GM12878 (cell line): ENCODE measurements at regions not wholly inside any gene's neighbourhood (a gene's known extent, or its start where the extent isn't known, plus 50 kb on each side); places are given as distances from the start of the nearest gene placed in this dataset.

Experiments used
- ATAC-seq: fragments of 200-7000 bp; cut with Tn5 transposase; 3 replicates; pipeline ENCODE4 v1.9.1; 2020; ENCODE audit warnings: mild to moderate bottlenecking, moderate library complexity
- BruUV-seq: library from RNA; stranded (reverse); fragments of 400-500 nt; replicated peaks from 2 replicates; lab custom pipeline; 2021; lab: Mats Ljungman, UMichigan
- CTCF ChIA-PET: fragments of 300-600 bp; sonication (Branson Sonifier 250); formaldehyde crosslinking; extraction: SDS; loops from one replicate; lab custom pipeline; 2021; ENCODE audit warnings: inconsistent platforms; lab: Yijun Ruan, JAX
- POLR2A ChIA-PET: fragments of 350-600 bp; formaldehyde crosslinking; extraction: SDS; loops from one replicate; lab custom pipeline; 2021; ENCODE audit warnings: inconsistent platforms; lab: Charles Lee
- RAD21 ChIA-PET: fragments of 300-600 bp; sonication (Branson Sonifier 250); formaldehyde crosslinking; loops from one replicate; lab custom pipeline; 2023; ENCODE audit warnings: antibody characterized with exemption; ENCODE audit not compliant: unreplicated experiment; lab: Charles Lee
- SMC1A ChIA-PET: fragments of 300-600 bp; sonication (Branson Sonifier 250); formaldehyde crosslinking; loops from one replicate; lab custom pipeline; 2023; ENCODE audit not compliant: unreplicated experiment, uncharacterized antibody; lab: Charles Lee
- DNase-seq: peaks from one replicate; pipeline ENCODE4 v3.0.0-alpha.2; 2011; ENCODE audit warnings: low read depth, low spot score
- FAIRE-seq: peaks from 3 replicates; lab custom pipeline; 2011; peaks lifted over from hg19 to GRCh38; lab: Jason Lieb, UNC
- H2AFZ ChIP-seq: 2 replicates; pipeline ENCODE4 v1.6.0; 2011; ENCODE audit warnings: low read depth, low read length, control low read depth; ENCODE audit not compliant: control insufficient read depth
- H3K27ac ChIP-seq: 2 replicates; pipeline ENCODE4 v1.5.1; 2011; ENCODE audit warnings: control low read depth; ENCODE audit not compliant: control insufficient read depth, insufficient read depth
- H3K27me3 ChIP-seq, 2 experiments: replicated peaks in 1 of 2; 2 replicates each; pipeline versions ENCODE4 v1.6.0 to v1.6.1; 2011; ENCODE audit warnings: low read length in 1 of 2; ENCODE audit not compliant: control insufficient read depth in 2 of 2, insufficient read depth in 2 of 2
- H3K36me3 ChIP-seq, 2 experiments: 2 replicates each; pipeline ENCODE4 v1.5.1; 2011; ENCODE audit warnings: low read length in 1 of 2; ENCODE audit not compliant: control insufficient read depth in 2 of 2, insufficient read depth in 2 of 2
- H3K4me1 ChIP-seq: 2 replicates; pipeline ENCODE4 v1.6.1; 2011; ENCODE audit warnings: mild to moderate bottlenecking, low read length, moderate library complexity, mixed read lengths; ENCODE audit not compliant: control insufficient read depth, insufficient read depth
- H3K4me2 ChIP-seq: 2 replicates; pipeline ENCODE4 v1.6.0; 2011; ENCODE audit warnings: control low read depth; ENCODE audit not compliant: control insufficient read depth, insufficient read depth
- H3K4me3 ChIP-seq: fragments of 200-600 bp; sonication (generic); 2 replicates; pipeline ENCODE4 v1.5.1; 2016
- H3K79me2 ChIP-seq: 2 replicates; pipeline ENCODE4 v1.6.0; 2011; ENCODE audit warnings: low read length; ENCODE audit not compliant: control insufficient read depth, insufficient read depth
- H3K9ac ChIP-seq: 2 replicates; pipeline ENCODE4 v1.8.0; 2011; ENCODE audit warnings: low read length, control low read depth, mixed read lengths; ENCODE audit not compliant: control insufficient read depth, insufficient read depth
- H3K9me3 ChIP-seq: replicated peaks from 3 replicates; pipeline ENCODE4 v1.5.1; 2011; ENCODE audit warnings: mild to moderate bottlenecking, low read length; ENCODE audit not compliant: control insufficient read depth, insufficient read depth
- H4K20me1 ChIP-seq: 2 replicates; pipeline ENCODE4 v1.6.0; 2011; ENCODE audit not compliant: control insufficient read depth, insufficient read depth
- ETV6 ChIP-seq, 2 experiments: fragments of 450-650 bp in 1 of 2; IDR thresholded peaks in 1 of 2; conservative IDR thresholded peaks in 1 of 2; 2 replicates each; pipeline ENCODE4 v1.6.1; 2014; ENCODE audit warnings: antibody characterized with exemption in 1 of 2, borderline replicate concordance in 1 of 2, low read depth in 1 of 2, mild to moderate bottlenecking in 1 of 2, moderate library complexity in 1 of 2
- KAT2A ChIP-seq: conservative IDR thresholded peaks from 2 replicates; pipeline ENCODE4 v1.6.1; 2011; ENCODE audit warnings: low read depth, low read length; ENCODE audit not compliant: control insufficient read depth
- LARP7 ChIP-seq: fragments of 450-650 bp; IDR thresholded peaks from 2 replicates; pipeline ENCODE4 v1.6.1; 2017; ENCODE audit warnings: mild to moderate bottlenecking
- NRF1 ChIP-seq: conservative IDR thresholded peaks from 2 replicates; pipeline ENCODE4 v1.6.1; 2011; ENCODE audit warnings: mild to moderate bottlenecking, low read depth, low read length, improper control_type of control experiment
- SIN3A ChIP-seq: IDR thresholded peaks from 2 replicates; pipeline ENCODE4 v1.6.1; 2012; ENCODE audit warnings: low read depth, low read length, improper control_type of control experiment
- ZZZ3 ChIP-seq: IDR thresholded peaks from 2 replicates; pipeline ENCODE4 v1.6.1; 2011; ENCODE audit warnings: low read depth; ENCODE audit not compliant: control insufficient read depth, insufficient read length
- WGBS: methylation state at CpG from one replicate; pipeline ENCODE4 v1.1.6; 2016; ENCODE audit warnings: low lambda C conversion rate; ENCODE audit not compliant: insufficient replicate concordance, insufficient coverage; ENCODE audit errors: missing lambda C conversion rate; 5-methylcytosine and 5-hydroxymethylcytosine counted together
- in situ Hi-C: fragments of 300-500 bp; cut with MboI; formaldehyde crosslinking; loops from 9 replicates; pipeline ENCODE4 v1.14.3; 2018; ENCODE audit warnings: mixed read lengths
- intact Hi-C: fragments of 100-400 bp; cut with micrococcal nuclease; formaldehyde crosslinking; loops from one replicate; pipeline ENCODE4 v1.14.2; 2022; ENCODE audit not compliant: unreplicated experiment
- TF ChIP-seq, protein P1 (sequence below): IDR thresholded peaks from 2 replicates; pipeline ENCODE4 v1.6.1; 2011; ENCODE audit warnings: low read depth, mild to moderate bottlenecking, low read length, moderate library complexity, borderline replicate concordance; ENCODE audit errors: extremely low read depth
- TF ChIP-seq, protein P2 (sequence below): IDR thresholded peaks from 2 replicates; pipeline ENCODE4 v1.6.1; 2012; ENCODE audit warnings: low read depth, low read length, improper control_type of control experiment
- TF ChIP-seq, protein P3 (sequence below): fragments of 450-650 bp; IDR thresholded peaks from 2 replicates; pipeline ENCODE4 v1.6.1; 2017; ENCODE audit warnings: mild to moderate bottlenecking, low read depth, inconsistent platforms; ENCODE audit not compliant: poor library complexity, severe bottlenecking
- TF ChIP-seq, protein P4 (sequence below): fragments of 450-650 bp; IDR thresholded peaks from 2 replicates; pipeline ENCODE4 v1.6.1; 2018; ENCODE audit warnings: mild to moderate bottlenecking, low read depth, moderate library complexity; ENCODE audit not compliant: partially characterized antibody

DNA sequence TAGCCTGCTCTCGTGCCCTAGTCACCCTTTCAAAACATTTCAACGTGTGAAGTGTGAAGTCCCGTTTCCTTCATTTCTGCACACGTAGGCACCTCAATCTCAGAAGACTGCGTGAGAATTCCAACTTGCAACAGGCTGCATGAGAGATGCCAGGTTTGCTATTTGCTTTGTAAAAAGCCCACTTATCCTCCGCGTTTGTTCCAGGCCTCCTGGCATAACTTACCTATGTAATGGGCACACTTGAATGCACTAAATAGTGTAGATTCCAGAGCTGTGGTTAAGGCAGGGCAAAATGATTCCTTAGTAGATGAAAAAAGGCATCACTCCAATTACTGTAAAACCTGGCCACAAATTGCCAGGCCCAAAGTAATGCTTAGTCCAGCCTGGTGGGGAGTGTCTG lies 179.6 kb downstream of the INO80D start:
- Histone ChIP-seq H2AFZ (no peak overlapping the region), H3K4me1 (no peaks in the 10 kb centered on the region), H3K9me3 (no peaks in the 10 kb centered on the region), H3K36me3 (no peaks in the 10 kb centered on the region), H3K27me3 (no peaks in the 10 kb centered on the region; a peak in 1 of 4 replicates), H4K20me1 (no peaks in the 10 kb centered on the region), H3K9ac (no peak overlapping the region), H3K27ac (no peak overlapping the region), H3K4me2 (no peak overlapping the region), H3K4me3 (no peak overlapping the region), H3K79me2 (no peaks in the 10 kb centered on the region)
- ATAC-seq = no peak
- in situ Hi-C loops = no loop called here
- no peak for TF ChIP-seq SIN3A
- 40% methylated on average over 7 of the region's 7 CpGs for WGBS
- SMC1A ChIA-PET = no interaction called here
- CTCF ChIA-PET = no interaction called here
- no peak for DNase-seq
- intact Hi-C loops = no loop called here
- POLR2A ChIA-PET = no interaction called here
- BruUV-seq = no TSS peak
- FAIRE-seq = no peak
- RAD21 ChIA-PET = interaction anchor here (0.5 kb wide), 1 partner anchor 89 kb away, joined by 3 read pairs; no protein-coding TSS in a partner anchor

GRCh38 chr2:205905576-205905975 lies 180.4 kb downstream of the INO80D start:
- FAIRE-seq (no peak), DNase-seq (no peak), ATAC-seq (no peak)
- no peaks in the 10 kb centered on the region for H3K36me3 ChIP-seq
- H2AFZ ChIP-seq = no peak overlapping the region
- H3K4me2 ChIP-seq = no peak overlapping the region
- no peaks in the 10 kb centered on the region; a peak in 1 of 4 replicates for H3K27me3 ChIP-seq
- no peaks in the 10 kb centered on the region for H3K4me1 ChIP-seq
- H3K4me3 ChIP-seq = no peak overlapping the region
- CTCF ChIA-PET = interaction anchor here (0.7 to 2.7 kb wide), 3 partner anchors 18 to 248 kb away, joined by 3 to 11 read pairs (median 3); no protein-coding TSS in a partner anchor
- H4K20me1 ChIP-seq = no peaks in the 10 kb centered on the region
- no TSS peak for BruUV-seq
- no peaks in the 10 kb centered on the region for H3K9me3 ChIP-seq
- H3K79me2 ChIP-seq = no peaks in the 10 kb centered on the region
- intact Hi-C loops = no loop called here
- in situ Hi-C loops = no loop called here
- WGBS = 6% methylated on average over 1 of the region's 1 CpG
- RAD21 ChIA-PET = no interaction called here
- no peak overlapping the region for H3K27ac ChIP-seq
- SMC1A ChIA-PET = interaction anchor here (2.0 kb wide), 1 partner anchor 21 kb away, joined by 6 read pairs; no protein-coding TSS in a partner anchor
- no peak overlapping the region for H3K9ac ChIP-seq
- POLR2A ChIA-PET = no interaction called here
- no peak for TF ChIP-seq LARP7
- TF ChIP-seq, protein P1, sequence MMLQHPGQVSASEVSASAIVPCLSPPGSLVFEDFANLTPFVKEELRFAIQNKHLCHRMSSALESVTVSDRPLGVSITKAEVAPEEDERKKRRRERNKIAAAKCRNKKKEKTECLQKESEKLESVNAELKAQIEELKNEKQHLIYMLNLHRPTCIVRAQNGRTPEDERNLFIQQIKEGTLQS = no peak
- no peak for TF ChIP-seq NRF1
- no peak for TF ChIP-seq KAT2A
- TF ChIP-seq, protein P2, sequence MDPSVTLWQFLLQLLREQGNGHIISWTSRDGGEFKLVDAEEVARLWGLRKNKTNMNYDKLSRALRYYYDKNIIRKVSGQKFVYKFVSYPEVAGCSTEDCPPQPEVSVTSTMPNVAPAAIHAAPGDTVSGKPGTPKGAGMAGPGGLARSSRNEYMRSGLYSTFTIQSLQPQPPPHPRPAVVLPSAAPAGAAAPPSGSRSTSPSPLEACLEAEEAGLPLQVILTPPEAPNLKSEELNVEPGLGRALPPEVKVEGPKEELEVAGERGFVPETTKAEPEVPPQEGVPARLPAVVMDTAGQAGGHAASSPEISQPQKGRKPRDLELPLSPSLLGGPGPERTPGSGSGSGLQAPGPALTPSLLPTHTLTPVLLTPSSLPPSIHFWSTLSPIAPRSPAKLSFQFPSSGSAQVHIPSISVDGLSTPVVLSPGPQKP = no peak
- TF ChIP-seq ZZZ3 = no peak
- TF ChIP-seq, protein P3, sequence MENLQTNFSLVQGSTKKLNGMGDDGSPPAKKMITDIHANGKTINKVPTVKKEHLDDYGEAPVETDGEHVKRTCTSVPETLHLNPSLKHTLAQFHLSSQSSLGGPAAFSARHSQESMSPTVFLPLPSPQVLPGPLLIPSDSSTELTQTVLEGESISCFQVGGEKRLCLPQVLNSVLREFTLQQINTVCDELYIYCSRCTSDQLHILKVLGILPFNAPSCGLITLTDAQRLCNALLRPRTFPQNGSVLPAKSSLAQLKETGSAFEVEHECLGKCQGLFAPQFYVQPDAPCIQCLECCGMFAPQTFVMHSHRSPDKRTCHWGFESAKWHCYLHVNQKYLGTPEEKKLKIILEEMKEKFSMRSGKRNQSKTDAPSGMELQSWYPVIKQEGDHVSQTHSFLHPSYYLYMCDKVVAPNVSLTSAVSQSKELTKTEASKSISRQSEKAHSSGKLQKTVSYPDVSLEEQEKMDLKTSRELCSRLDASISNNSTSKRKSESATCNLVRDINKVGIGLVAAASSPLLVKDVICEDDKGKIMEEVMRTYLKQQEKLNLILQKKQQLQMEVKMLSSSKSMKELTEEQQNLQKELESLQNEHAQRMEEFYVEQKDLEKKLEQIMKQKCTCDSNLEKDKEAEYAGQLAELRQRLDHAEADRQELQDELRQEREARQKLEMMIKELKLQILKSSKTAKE = no peak
- TF ChIP-seq, protein P4, sequence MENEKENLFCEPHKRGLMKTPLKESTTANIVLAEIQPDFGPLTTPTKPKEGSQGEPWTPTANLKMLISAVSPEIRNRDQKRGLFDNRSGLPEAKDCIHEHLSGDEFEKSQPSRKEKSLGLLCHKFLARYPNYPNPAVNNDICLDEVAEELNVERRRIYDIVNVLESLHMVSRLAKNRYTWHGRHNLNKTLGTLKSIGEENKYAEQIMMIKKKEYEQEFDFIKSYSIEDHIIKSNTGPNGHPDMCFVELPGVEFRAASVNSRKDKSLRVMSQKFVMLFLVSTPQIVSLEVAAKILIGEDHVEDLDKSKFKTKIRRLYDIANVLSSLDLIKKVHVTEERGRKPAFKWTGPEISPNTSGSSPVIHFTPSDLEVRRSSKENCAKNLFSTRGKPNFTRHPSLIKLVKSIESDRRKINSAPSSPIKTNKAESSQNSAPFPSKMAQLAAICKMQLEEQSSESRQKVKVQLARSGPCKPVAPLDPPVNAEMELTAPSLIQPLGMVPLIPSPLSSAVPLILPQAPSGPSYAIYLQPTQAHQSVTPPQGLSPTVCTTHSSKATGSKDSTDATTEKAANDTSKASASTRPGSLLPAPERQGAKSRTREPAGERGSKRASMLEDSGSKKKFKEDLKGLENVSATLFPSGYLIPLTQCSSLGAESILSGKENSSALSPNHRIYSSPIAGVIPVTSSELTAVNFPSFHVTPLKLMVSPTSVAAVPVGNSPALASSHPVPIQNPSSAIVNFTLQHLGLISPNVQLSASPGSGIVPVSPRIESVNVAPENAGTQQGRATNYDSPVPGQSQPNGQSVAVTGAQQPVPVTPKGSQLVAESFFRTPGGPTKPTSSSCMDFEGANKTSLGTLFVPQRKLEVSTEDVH = no peak
- no peak for TF ChIP-seq ETV6 (conservative IDR thresholded peaks at IDR 0.05 in 1 of 2, IDR thresholded peaks at IDR 0.05 in 1 of 2; ENCODE audit: borderline replicate concordance in 1 of 2, low read depth in 1 of 2)
